K562 (cell line): ENCODE measurements at regions not wholly inside any gene's neighbourhood (a gene's known extent, or its start where the extent isn't known, plus 50 kb on each side); places are given as distances from the start of the nearest gene placed in this dataset.

Experiments
- ATAC-seq: fragments of 200-7000 bp; cut with Tn5 transposase; 3 replicates; pipeline ENCODE4 v1.9.1; 2020; ENCODE audit warnings: moderate library complexity
- BruUV-seq: library from RNA; stranded (reverse); fragments of 400-500 nt; replicated peaks from 2 replicates; lab custom pipeline; 2021; lab: Mats Ljungman, UMichigan
- CTCF ChIA-PET: fragments of 300-600 bp; formaldehyde crosslinking; extraction: SDS; loops from one replicate; lab custom pipeline; 2021; ENCODE audit warnings: low intra/inter-chr PET ratio; lab: Yijun Ruan, JAX
- POLR2A ChIA-PET: fragments of 300-600, 350-650 bp; sonication (Branson Sonifier 250); formaldehyde crosslinking; extraction: SDS; loops from one replicate; lab custom pipeline; 2021; ENCODE audit warnings: antibody characterized with exemption, inconsistent platforms; lab: Yijun Ruan, JAX
- DNase-seq, 4 experiments: peaks; one replicate each; pipeline versions ENCODE4 v3.0.0 to v3.0.0-alpha.2; 2011 to 2018; ENCODE audit warnings: low spot score in 3 of 4, mixed read lengths in 3 of 4; ENCODE audit errors: extremely low read depth in 1 of 4
- FAIRE-seq: peaks from 2 replicates; lab custom pipeline; 2011; peaks lifted over from hg19 to GRCh38; lab: Jason Lieb, UNC
- H2AFZ ChIP-seq: 2 replicates; pipeline ENCODE4 v1.6.0; 2011; ENCODE audit warnings: low read depth, low read length, control low read depth, inconsistent platforms
- H3K27ac ChIP-seq: fragments of 200-600 bp; 3 replicates; pipeline ENCODE4 v1.8.0; 2011; ENCODE audit warnings: low read depth, mild to moderate bottlenecking, control low read depth, inconsistent platforms, low read length, moderate library complexity, mixed read lengths; ENCODE audit errors: extremely low read depth
- H3K27me3 ChIP-seq, 2 experiments: fragments of 300-600 bp in 1 of 2; 2 replicates in 1 of 2; 3 replicates in 1 of 2; pipeline versions ENCODE4 v1.6.0 to v1.8.0; 2011; ENCODE audit warnings: inconsistent platforms in 2 of 2, low read length in 2 of 2, mild to moderate bottlenecking in 1 of 2, mixed read lengths in 1 of 2, moderate library complexity in 1 of 2; ENCODE audit not compliant: control insufficient read depth in 2 of 2, insufficient read depth in 2 of 2
- H3K36me3 ChIP-seq: fragments of 300-600 bp; 3 replicates; pipeline ENCODE4 v1.8.0; 2011; ENCODE audit warnings: mild to moderate bottlenecking, low read length, inconsistent platforms; ENCODE audit not compliant: control insufficient read depth, insufficient read depth
- H3K4me1 ChIP-seq, 2 experiments: fragments of 200-600 bp in 1 of 2; replicated peaks in 1 of 2; 2 replicates in 1 of 2; 3 replicates in 1 of 2; pipeline versions ENCODE4 v1.5.1 to v1.8.0; 2011; ENCODE audit warnings: inconsistent platforms in 2 of 2, low read length in 2 of 2, mild to moderate bottlenecking in 1 of 2, mixed read lengths in 1 of 2, moderate library complexity in 1 of 2; ENCODE audit not compliant: control insufficient read depth in 2 of 2, insufficient read depth in 2 of 2
- H3K4me2 ChIP-seq: 2 replicates; pipeline ENCODE4 v1.6.1; 2011; ENCODE audit warnings: low read length, control low read depth, inconsistent platforms, mixed read lengths; ENCODE audit not compliant: insufficient read depth
- H3K4me3 ChIP-seq: fragments of 200-600 bp; sonication (generic), shearing (Covaris generic); 2 replicates; pipeline ENCODE4 v1.5.1; 2016; ENCODE audit warnings: control low read depth, inconsistent platforms
- H3K79me2 ChIP-seq: fragments of 200-600 bp; 3 replicates; pipeline ENCODE4 v1.8.0; 2011; ENCODE audit warnings: low read length, inconsistent platforms; ENCODE audit not compliant: control insufficient read depth, insufficient read depth
- H3K9ac ChIP-seq, 2 experiments: 2 replicates each; pipeline versions ENCODE4 v1.6.0 to v1.6.1; 2011; ENCODE audit warnings: low read depth in 2 of 2, low read length in 2 of 2, control low read depth in 1 of 2, inconsistent platforms in 1 of 2, mild to moderate bottlenecking in 1 of 2, mixed read lengths in 1 of 2; ENCODE audit not compliant: insufficient read depth in 1 of 2
- H3K9me1 ChIP-seq: one replicate; pipeline ENCODE4 v1.6.0; 2011; ENCODE audit warnings: inconsistent platforms, mild to moderate bottlenecking, low read length, moderate library complexity; ENCODE audit not compliant: control insufficient read depth, insufficient read depth
- H3K9me3 ChIP-seq: replicated peaks from 2 replicates; pipeline ENCODE4 v1.5.1; 2011; ENCODE audit warnings: low read depth, low read length, inconsistent platforms; ENCODE audit not compliant: control insufficient read depth, insufficient read depth
- H4K20me1 ChIP-seq: replicated peaks from 2 replicates; pipeline ENCODE4 v1.6.1; 2011; ENCODE audit warnings: low read length, inconsistent platforms, mixed read lengths; ENCODE audit not compliant: control insufficient read depth, insufficient read depth
- ATF1 ChIP-seq, 2 experiments: fragments of 450-650 bp in 1 of 2; IDR thresholded peaks; 2 replicates each; pipeline ENCODE4 v1.6.1; 2016; ENCODE audit warnings: missing compliant biosample characterization in 1 of 2, missing genetic modification characterization in 1 of 2
- BRD9 ChIP-seq: fragments of 450-650 bp; IDR thresholded peaks from 2 replicates; pipeline ENCODE4 v1.6.1; 2018; ENCODE audit warnings: low read depth; ENCODE audit not compliant: partially characterized antibody
- CHCHD3 ChIP-seq: fragments of 250-450 bp; sonication (Bioruptor Pico); IDR thresholded peaks from 2 replicates; pipeline ENCODE4 v2.1.2; 2022; ENCODE audit warnings: mild to moderate bottlenecking
- CHD4 ChIP-seq: fragments of 200-600 bp; sonication (generic); IDR thresholded peaks from 3 replicates; pipeline ENCODE4 v1.6.1; 2012; ENCODE audit warnings: low read depth, mild to moderate bottlenecking, mixed read lengths, low read length, inconsistent platforms; ENCODE audit not compliant: insufficient read depth, insufficient replicate concordance, poor library complexity, severe bottlenecking
- ETV6 ChIP-seq, 3 experiments: fragments of 150-350 bp in 1 of 3; sonication (generic) in 1 of 3; formaldehyde crosslinking in 1 of 3; IDR thresholded peaks; 2 replicates each; pipeline versions ENCODE4 v1.6.1 to v1.8.0; 2014 to 2022; ENCODE audit warnings: borderline replicate concordance in 2 of 3, low read depth in 2 of 3, antibody characterized with exemption in 1 of 3, low read length in 1 of 3, mild to moderate bottlenecking in 1 of 3, missing genetic modification reagents in 1 of 3
- HCFC1 ChIP-seq: IDR thresholded peaks from 2 replicates; pipeline ENCODE4 v1.6.1; 2012; ENCODE audit warnings: low read depth, low read length, improper control_type of control experiment
- POLR2A ChIP-seq: fragments of 450-650 bp; conservative IDR thresholded peaks from 2 replicates; pipeline ENCODE4 v1.6.1; 2016
- PRDM10 ChIP-seq: fragments of 450-650 bp; IDR thresholded peaks from 2 replicates; pipeline ENCODE4 v1.6.1; 2018; ENCODE audit not compliant: partially characterized antibody
- RBFOX2 ChIP-seq: fragments of 200-400 bp; formaldehyde crosslinking; IDR thresholded peaks from 2 replicates; pipeline ENCODE4 v1.6.1; 2017; ENCODE audit warnings: low read depth, mild to moderate bottlenecking, low read length, moderate library complexity
- SMAD4 ChIP-seq: fragments of 250-450 bp; sonication (Bioruptor Pico); conservative IDR thresholded peaks from 2 replicates; pipeline ENCODE4 v1.8.0; 2021; ENCODE audit warnings: inconsistent platforms, mild to moderate bottlenecking, moderate library complexity
- SRSF1 ChIP-seq: fragments of 200-400 bp; formaldehyde crosslinking; IDR thresholded peaks from 2 replicates; pipeline ENCODE4 v1.6.1; 2017; ENCODE audit warnings: mild to moderate bottlenecking, low read depth, low read length, moderate library complexity
- ZNF444 ChIP-seq: fragments of 250-450 bp; sonication (Bioruptor Pico); IDR thresholded peaks from 2 replicates; pipeline ENCODE4 v1.4.0; 2020; ENCODE audit warnings: mild to moderate bottlenecking, moderate library complexity
- in situ Hi-C: fragments of 300-500 bp; cut with MboI; formaldehyde crosslinking; loops from 4 replicates; pipeline ENCODE4 v1.15.0; 2018; ENCODE audit warnings: inconsistent platforms, mixed read lengths
- intact Hi-C: fragments of 100-400 bp; cut with micrococcal nuclease; formaldehyde crosslinking; loops from 2 replicates; pipeline ENCODE4 v1.14.2; 2022
- TF ChIP-seq, protein P1 (sequence below): sonication (generic); formaldehyde crosslinking; IDR thresholded peaks from 2 replicates; pipeline ENCODE4 v1.8.0; 2022; ENCODE audit warnings: mild to moderate bottlenecking, missing genetic modification reagents
- TF ChIP-seq, protein P2 (sequence below): sonication (generic); formaldehyde crosslinking; IDR thresholded peaks from 2 replicates; pipeline ENCODE4 v1.8.0; 2022; ENCODE audit warnings: mild to moderate bottlenecking, missing genetic modification reagents

- TF ChIP-seq PRDM10 (no peak), SMAD4 (no peak), SRSF1 (no peak), POLR2A (no peak)
Observed at GRCh38 chr12:97046901-97047300, 139.8 kb downstream of the NEDD1 start (continued).

DNA sequence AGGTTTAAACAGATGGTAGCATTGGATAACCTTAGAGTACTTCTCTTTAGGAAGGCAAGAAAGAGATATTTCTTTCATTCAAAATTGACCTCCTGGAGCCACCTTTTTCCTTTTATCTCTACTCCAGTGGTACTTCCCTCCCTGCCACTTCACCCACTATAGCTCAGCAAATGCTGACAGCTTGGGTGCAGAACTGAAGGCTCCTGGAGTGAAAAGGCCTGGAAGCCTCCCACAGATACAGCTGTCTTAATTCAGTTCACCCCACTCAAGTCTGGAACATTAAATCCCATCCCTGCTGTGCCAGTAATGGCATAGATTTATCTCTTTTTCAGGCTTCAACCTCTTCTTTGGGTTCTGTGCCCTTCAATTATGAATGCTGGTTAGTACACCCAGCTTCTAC is 140.3 kb downstream of the NEDD1 start:
- intact Hi-C loops, result no loop called here
- no peak for FAIRE-seq
- no peaks in the 10 kb centered on the region for H4K20me1 ChIP-seq
- H3K27me3 ChIP-seq, result no peaks in the 10 kb centered on the region
- no peaks in the 10 kb centered on the region for H3K4me1 ChIP-seq
- no peaks in the 10 kb centered on the region for H3K79me2 ChIP-seq
- H3K36me3 ChIP-seq, result no peaks in the 10 kb centered on the region
- H3K4me2 ChIP-seq, result no peak overlapping the region
- no peaks in the 10 kb centered on the region for H3K9me1 ChIP-seq
- POLR2A ChIA-PET, result no interaction called here
- H2AFZ ChIP-seq, result no peak overlapping the region
- in situ Hi-C loops, result no loop called here
- no TSS peak for BruUV-seq
- no peak overlapping the region for H3K9ac ChIP-seq
- H3K9me3 ChIP-seq, result no peaks in the 10 kb centered on the region
- ATAC-seq, result no peak
- H3K4me3 ChIP-seq, result no peak overlapping the region
- CTCF ChIA-PET, result no interaction called here
- no peak overlapping the region for H3K27ac ChIP-seq
- DNase-seq, result no peak
- TF ChIP-seq BRD9, result no peak
- TF ChIP-seq ATF1 (CRISPR knock-in tag; IDR thresholded peaks at IDR 0.05), result no peak
- no peak for TF ChIP-seq ATF1 (tag; IDR thresholded peaks at IDR 0.05)
- no peak for TF ChIP-seq HCFC1
- TF ChIP-seq, protein P1, sequence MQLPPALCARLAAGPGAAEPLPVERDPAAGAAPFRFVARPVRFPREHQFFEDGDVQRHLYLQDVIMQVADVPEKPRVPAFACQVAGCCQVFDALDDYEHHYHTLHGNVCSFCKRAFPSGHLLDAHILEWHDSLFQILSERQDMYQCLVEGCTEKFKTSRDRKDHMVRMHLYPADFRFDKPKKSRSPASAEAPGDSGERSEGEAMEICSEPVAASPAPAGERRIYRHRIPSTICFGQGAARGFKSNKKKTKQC (CRISPR knock-in tag), result no peak
- no peak for TF ChIP-seq ETV6 (IDR thresholded peaks at IDR 0.05; ENCODE audit: borderline replicate concordance in 1 of 2, low read depth in 2 of 2, low read length in 1 of 2)
- TF ChIP-seq ETV6 (CRISPR knock-in tag; IDR thresholded peaks at IDR 0.05; ENCODE audit: borderline replicate concordance), result no peak
- TF ChIP-seq CHD4, result no peak
- TF ChIP-seq RBFOX2, result no peak
- TF ChIP-seq ZNF444, result no peak
- TF ChIP-seq, protein P2, sequence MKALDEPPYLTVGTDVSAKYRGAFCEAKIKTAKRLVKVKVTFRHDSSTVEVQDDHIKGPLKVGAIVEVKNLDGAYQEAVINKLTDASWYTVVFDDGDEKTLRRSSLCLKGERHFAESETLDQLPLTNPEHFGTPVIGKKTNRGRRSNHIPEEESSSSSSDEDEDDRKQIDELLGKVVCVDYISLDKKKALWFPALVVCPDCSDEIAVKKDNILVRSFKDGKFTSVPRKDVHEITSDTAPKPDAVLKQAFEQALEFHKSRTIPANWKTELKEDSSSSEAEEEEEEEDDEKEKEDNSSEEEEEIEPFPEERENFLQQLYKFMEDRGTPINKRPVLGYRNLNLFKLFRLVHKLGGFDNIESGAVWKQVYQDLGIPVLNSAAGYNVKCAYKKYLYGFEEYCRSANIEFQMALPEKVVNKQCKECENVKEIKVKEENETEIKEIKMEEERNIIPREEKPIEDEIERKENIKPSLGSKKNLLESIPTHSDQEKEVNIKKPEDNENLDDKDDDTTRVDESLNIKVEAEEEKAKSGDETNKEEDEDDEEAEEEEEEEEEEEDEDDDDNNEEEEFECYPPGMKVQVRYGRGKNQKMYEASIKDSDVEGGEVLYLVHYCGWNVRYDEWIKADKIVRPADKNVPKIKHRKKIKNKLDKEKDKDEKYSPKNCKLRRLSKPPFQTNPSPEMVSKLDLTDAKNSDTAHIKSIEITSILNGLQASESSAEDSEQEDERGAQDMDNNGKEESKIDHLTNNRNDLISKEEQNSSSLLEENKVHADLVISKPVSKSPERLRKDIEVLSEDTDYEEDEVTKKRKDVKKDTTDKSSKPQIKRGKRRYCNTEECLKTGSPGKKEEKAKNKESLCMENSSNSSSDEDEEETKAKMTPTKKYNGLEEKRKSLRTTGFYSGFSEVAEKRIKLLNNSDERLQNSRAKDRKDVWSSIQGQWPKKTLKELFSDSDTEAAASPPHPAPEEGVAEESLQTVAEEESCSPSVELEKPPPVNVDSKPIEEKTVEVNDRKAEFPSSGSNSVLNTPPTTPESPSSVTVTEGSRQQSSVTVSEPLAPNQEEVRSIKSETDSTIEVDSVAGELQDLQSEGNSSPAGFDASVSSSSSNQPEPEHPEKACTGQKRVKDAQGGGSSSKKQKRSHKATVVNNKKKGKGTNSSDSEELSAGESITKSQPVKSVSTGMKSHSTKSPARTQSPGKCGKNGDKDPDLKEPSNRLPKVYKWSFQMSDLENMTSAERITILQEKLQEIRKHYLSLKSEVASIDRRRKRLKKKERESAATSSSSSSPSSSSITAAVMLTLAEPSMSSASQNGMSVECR (CRISPR knock-in tag), result no peak
- no peak for TF ChIP-seq CHCHD3
